T47D (cell line): ENCODE measurements at regions not wholly inside any gene's neighbourhood (a gene's known extent, or its start where the extent isn't known, plus 50 kb on each side); places are given as distances from the start of the nearest gene placed in this dataset.
"Not testable (repeated sequence)": the region's sequence is repeated elsewhere in the genome, so short reads cannot be mapped to it uniquely, and the experiment has no call there.

Source experiments
- DNase-seq, 2 experiments: peaks; one replicate each; pipeline versions ENCODE4 v3.0.0 to v3.0.0-alpha.2; 2011 to 2012; ENCODE audit warnings: low read depth in 1 of 2, low spot score in 1 of 2
- JUND ChIP-seq: IDR thresholded peaks from 2 replicates; pipeline ENCODE4 v1.6.1; 2012; ENCODE audit warnings: low read depth
- in situ Hi-C: cut with HindIII; loops from 2 replicates; pipeline ENCODE4 v1.10.0; 2016; ENCODE audit warnings: low sequenced_read_pairs, low pct_unique_long_range_greater_than_20kb

DNA sequence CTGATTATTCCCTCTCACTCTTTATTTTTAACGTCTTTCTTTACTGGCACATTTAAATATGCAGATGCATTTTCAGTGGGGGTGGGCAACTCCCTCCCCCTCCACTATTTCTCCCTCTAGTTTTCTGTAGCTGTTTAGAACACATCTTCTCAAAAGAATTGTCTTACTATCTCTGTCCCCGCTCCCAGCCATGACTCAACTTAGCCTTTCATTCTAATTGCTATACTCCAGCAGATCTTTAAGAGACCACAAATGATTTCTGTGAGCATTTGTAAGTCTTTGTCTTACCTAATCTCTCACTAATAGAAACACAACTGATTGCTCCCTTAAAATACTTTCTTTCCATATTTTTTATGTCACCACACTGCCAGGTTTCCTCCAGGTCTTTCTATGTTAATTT is 350.9 kb downstream of the SPRY2 start:
- TF ChIP-seq JUND = no peak
- in situ Hi-C loops = no loop called here
- no peak for DNase-seq

DNA sequence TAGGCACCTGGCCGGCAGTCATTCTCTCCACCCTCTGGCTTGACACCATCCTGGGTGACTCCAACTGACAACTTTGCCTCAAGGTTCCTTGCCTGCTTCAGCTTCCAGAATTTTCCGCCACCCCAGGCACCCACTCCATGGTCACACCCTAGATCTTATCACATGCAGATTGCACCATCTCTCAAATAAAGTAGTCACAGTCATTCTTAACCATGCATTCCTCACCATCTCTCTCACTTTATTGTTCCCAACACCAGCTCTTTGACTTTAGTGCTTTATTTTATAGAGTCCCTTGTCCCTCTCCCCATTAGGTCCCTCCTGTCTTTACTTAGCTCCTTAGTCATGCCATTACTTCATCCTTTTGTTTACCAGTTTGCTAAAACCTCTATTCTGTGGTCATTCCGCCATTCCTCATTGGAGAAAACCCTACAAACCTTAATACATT is 351.7 kb downstream of the SPRY2 start:
- in situ Hi-C loops = no loop called here
- peak in 1 of 2 experiments; percentile 4 for DNase-seq
- no peak for TF ChIP-seq JUND

DNA sequence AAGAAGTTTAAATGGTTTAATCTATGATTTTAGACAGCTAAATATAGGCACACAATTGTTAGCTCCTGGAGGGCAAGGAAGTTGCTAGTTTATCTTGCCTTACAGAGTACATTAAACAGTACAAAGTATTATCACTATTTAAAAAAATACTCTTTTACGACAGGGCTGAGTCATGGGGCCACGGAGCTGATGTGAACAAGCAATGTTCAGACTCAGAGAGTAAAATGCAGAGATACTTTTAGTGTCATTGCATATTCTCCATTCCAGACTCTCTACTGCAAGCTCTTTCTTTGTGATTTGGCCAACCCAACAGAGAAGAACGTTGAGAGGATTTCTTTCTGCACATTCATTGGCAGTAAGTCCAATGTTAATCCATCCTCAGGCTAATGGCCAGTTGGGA is 352.4 kb downstream of the SPRY2 start:
- no peak for DNase-seq
- TF ChIP-seq JUND = no peak
- in situ Hi-C loops = no loop called here

DNA sequence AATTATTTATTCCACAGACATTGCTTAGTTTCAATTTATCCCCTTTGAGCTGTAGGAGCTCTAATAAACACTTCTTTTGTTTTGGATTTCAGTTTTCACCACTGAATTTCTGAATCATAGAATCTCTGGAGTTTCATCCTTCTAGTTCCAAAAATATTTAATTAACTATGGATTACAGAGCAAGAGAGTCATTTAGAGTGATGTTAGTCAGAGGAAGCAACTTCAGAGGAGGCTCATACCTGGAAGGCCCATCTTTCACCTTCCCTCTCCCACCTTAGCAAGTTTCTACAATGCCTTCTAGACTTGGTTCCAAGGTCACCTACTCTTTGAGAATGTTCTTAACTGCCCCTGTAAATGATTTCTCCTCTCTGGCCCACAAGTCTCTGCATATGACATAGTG is 353.2 kb downstream of the SPRY2 start:
- no peak for DNase-seq
- no peak for TF ChIP-seq JUND
- in situ Hi-C loops = no loop called here

DNA sequence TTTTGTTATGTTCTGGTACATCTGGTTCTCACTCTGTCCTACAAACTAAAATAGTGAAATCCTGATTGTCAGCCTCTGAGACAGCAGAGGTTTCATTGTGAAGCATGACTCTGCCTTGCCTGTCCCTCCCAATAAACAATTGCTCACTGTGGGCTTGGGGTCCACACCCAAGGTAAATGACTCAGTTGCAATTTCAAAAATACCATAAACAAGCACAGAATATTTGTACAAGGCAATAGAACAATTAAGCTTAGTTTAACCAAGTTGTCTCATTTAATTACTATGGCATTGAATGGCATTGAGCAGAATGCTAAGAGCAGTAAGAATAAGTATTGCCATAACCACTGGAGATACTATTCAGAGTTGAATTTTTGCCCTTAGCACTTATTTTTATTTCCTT is 353.6 kb downstream of the SPRY2 start:
- no peak for DNase-seq

DNA sequence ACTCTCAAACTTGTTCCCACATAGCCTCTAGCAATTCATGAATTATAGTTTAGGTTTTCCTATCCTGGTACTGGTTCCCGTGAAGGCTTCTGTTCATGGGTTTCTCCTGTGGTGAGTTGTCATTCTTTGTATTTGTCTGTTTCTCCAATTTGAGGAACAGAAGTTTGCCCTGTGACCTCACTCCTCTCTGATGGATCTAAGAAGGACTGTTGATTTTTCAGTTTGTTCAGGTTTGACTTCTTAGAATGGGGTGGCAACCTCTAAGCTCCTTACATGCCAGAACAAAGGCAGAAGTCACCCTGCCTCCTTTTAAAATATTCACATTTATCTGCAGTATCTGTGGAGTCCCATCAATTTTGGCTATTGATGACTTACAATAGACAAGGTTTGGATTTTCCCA is 354.0 kb downstream of the SPRY2 start:
- no peak for TF ChIP-seq JUND
- in situ Hi-C loops = no loop called here

More for the DNA sequence above, 353.6 kb downstream of the SPRY2 start:
- in situ Hi-C loops = no loop called here
- TF ChIP-seq JUND = no peak

DNA sequence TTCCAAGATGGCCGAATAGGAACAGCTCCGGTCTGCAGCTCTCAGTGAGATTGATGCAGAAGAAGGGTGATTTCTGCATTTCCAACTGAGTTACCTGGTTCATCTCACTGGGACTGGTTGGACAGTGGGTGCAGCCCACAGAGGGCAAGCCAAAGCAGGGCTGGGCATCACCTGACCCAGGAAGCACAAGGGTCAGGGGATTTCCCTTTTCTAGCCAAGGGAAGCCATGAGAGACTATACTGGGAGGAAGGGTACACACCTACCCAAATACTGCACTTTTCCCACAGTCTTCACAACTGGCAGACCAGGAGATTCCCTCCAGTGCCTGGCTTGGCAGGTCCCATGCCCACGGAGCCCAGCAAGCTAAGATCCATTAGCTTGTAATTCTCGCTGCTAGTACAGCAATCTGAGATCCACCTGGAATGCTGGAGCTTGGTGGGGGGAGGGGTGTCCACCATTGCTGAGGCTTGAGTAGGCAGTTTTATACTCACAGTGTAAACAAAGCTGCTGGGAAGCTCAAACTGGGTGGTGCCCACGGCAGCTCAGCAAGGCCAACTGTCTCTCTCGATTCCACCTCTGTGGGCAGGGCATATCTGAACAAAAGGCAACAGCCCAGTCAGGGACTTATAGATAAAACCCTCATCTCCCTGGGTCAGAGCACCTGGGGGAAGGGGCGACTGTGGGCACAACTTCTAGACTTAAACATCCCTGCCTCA is 365.8 kb downstream of the SPRY2 start:
- in situ Hi-C loops = not testable (repeated sequence)
- peak in 1 of 2 experiments; percentile 18 for DNase-seq

More for the DNA sequence above, 354.0 kb downstream of the SPRY2 start:
- DNase-seq = no peak

DNA sequence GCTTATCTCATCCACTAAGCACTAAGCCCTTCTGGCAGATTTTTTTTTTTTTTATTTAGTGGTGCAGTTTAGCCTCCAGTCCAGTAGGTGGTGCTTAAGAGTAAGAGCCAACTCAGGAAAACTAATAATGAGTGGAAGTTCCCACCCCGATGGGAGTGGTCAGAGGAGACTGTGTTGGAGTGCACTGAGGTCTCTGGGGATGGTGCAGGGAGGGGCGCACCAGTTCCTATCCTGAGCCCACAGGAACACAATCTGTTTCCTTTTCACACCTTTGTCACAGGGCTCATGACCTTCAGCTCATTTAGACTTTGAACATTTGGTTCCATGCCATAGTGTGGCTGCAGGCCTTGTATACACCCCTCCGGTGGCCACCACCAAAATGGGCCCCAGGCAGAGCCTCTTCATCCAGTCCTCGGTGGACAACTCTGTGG is 367.4 kb downstream of the SPRY2 start:
- DNase-seq = peak in 1 of 2 experiments; percentile 20

DNA sequence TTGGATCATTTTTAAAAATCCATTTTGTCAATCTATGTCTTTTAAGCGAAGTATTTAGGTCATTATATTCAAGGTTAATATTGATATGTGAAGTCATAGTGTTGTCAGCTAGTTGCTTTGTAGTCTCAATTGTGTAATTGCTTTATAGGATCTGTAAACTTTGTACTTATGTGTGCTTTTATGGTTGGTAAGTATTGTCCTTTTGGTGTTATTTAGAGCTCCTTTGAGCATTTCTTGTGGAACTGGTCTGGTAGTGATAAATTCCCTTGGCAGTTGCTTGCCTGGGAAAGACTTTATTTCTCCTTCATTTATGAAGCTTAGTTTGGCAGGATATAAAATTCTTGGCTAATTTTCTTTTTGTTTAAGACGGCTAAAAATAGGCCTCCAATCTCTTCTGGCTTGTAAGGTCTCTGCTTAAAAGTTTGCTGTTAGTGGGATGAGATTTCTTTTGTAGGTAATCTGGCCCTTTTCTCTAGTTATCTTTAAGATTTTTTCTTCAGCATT is 368.8 kb downstream of the SPRY2 start:
- no peak for TF ChIP-seq JUND
- in situ Hi-C loops = no loop called here
- DNase-seq = no peak

More for the DNA sequence above, 367.4 kb downstream of the SPRY2 start:
- in situ Hi-C loops = no loop called here
- no peak for TF ChIP-seq JUND

DNA sequence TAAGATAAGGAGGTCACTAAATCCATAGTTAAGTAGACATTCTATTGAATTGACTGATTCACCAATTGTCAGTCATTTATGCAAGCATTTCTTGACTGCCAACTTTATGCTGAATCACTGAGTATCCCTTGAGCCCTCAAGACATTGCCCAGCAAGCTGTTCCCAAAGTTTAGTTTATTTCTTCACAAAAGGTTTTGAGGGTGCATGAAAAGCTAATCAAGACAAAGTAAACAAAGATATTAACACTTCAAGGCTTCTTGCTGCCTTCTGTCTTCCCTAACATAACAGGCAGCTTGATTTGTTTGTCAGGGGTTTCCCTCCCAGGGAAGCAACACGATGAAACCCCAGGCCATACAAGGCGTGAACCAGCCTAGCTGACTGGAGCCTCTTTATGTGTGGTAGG is 374.4 kb downstream of the SPRY2 start:
- no peak for TF ChIP-seq JUND
- in situ Hi-C loops = no loop called here
- DNase-seq = no peak

DNA sequence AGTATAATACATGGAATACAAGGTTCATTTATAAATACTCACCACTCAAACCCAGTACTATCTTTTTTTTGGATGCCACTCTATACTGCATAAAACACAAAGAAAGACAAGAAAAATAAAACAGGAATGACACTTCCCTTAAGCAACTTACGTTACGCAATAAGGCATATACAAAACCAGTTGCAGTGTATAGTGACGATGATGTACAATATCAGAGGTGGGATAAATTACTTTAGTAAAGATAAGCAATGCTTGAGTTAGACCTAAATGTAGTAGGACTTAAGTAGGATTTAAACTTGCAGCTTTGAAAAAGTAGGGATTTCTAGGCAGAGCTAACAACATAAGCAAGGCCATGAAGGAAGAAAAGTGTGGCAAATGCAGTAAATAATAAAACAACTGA is 374.9 kb downstream of the SPRY2 start:
- in situ Hi-C loops = no loop called here
- DNase-seq = no peak
- TF ChIP-seq JUND = no peak

DNA sequence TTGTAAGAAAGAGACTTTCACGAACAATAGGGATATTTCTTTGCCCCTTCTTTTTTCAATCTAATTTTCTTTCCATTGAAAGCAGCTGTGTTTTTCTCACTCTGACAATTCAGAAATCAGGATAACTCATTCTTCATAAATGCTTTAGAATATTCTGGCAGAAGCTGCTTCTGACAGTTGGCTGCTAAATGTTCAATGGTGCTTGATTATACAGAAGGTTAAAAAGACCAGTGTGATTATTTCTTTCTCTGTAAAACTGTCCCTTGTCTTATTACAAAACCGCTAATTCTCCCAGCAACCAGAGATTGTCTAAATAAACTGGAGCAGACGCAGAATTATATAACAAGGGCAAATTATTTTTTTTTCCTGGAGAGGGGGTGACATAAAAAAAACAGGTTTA is 394.4 kb downstream of the SPRY2 start:
- no peak for DNase-seq
- in situ Hi-C loops = no loop called here
- no peak for TF ChIP-seq JUND

DNA sequence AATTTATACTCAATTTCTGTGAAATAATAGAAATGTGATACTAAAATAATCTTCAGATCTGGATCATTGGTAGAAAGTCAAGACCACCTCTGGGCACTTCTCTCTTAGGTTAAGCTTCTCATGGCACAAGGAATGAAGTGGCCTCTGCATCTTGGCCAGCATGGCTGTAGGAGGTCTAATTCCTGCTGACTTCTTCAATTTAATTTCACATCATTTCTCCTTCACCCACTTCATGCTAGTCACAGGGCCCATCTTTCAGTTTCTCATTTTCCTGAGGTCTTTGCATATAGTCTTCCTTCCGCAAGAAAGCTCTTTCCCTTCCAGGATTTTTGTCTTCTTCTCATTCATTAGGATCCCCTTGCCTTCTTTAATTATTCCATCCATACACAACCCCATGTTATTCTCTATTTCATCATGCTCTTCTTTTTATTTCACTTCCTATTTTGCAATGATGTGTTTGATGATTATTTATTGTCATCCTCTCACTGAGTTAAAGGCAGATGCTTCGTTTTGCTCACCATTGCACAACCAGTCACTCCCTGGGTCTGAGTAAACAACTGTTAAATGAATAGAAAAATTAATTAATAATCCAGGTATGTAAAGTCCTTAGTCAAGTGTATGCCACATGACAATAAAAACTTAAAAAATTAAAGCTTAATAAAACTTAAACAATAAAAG is 397.4 kb downstream of the SPRY2 start:
- in situ Hi-C loops = no loop called here
- TF ChIP-seq JUND = no peak
- no peak for DNase-seq
